Adrenal gland (tissue), 5 donors: ENCODE measurements at regions not wholly inside any gene's neighbourhood (a gene's known extent, or its start where the extent isn't known, plus 50 kb on each side); places are given as distances from the start of the nearest gene placed in this dataset.

Source experiments
- POLR2A ChIP-seq, 2 donors: fragments of 450-650 bp; IDR thresholded peaks; one replicate each; pipeline ENCODE4 v1.6.1; 2017; ENCODE audit warnings: antibody characterized with exemption in 2 of 2, mild to moderate bottlenecking in 2 of 2, moderate library complexity in 1 of 2
- TF ChIP-seq, protein P1 (sequence below), 6 experiments: fragments of 450-650 bp in 4 of 6; fragments of 200-600 bp in 2 of 6; sonication (generic) in 1 of 6; IDR thresholded peaks; 1 replicate in 5 of 6; 2 replicates in 1 of 6; pipeline versions ENCODE4 v1.5.1 to v1.8.0; 2016 to 2021; ENCODE audit warnings: antibody characterized with exemption in 6 of 6, mild to moderate bottlenecking in 2 of 6, moderate library complexity in 1 of 6
- donor health status: DM: no; HTN: no; CAD: no.

DNA sequence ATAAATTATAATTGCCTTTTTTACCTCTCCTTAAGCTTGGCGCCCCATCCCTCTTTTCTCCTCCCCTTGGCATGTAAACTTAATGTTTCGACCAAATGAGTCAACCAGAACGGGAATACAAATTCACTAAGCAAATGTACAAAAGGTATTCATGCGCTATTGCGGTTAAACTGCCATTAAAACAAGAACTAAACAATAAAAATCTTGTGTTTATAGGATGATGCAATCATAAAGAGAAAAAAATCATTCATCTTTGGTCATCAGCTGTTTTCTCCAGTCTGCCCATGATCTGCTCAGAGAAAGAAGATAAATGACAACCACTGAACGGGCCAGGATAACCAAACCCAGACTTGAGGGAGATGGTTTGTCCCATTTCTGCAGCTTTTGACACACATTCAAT lies 534.2 kb upstream of the PLXNA2 start:
- TF ChIP-seq, protein P1, sequence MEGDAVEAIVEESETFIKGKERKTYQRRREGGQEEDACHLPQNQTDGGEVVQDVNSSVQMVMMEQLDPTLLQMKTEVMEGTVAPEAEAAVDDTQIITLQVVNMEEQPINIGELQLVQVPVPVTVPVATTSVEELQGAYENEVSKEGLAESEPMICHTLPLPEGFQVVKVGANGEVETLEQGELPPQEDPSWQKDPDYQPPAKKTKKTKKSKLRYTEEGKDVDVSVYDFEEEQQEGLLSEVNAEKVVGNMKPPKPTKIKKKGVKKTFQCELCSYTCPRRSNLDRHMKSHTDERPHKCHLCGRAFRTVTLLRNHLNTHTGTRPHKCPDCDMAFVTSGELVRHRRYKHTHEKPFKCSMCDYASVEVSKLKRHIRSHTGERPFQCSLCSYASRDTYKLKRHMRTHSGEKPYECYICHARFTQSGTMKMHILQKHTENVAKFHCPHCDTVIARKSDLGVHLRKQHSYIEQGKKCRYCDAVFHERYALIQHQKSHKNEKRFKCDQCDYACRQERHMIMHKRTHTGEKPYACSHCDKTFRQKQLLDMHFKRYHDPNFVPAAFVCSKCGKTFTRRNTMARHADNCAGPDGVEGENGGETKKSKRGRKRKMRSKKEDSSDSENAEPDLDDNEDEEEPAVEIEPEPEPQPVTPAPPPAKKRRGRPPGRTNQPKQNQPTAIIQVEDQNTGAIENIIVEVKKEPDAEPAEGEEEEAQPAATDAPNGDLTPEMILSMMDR (IDR thresholded peaks at IDR 0.05), result no peak
- no peak for TF ChIP-seq POLR2A (IDR thresholded peaks at IDR 0.05)
